ENCODE measurements at regions not wholly inside any gene's neighbourhood (a gene's known extent, or its start where the extent isn't known, plus 50 kb on each side); places are given as distances from the start of the nearest gene placed in this dataset.

DNA sequence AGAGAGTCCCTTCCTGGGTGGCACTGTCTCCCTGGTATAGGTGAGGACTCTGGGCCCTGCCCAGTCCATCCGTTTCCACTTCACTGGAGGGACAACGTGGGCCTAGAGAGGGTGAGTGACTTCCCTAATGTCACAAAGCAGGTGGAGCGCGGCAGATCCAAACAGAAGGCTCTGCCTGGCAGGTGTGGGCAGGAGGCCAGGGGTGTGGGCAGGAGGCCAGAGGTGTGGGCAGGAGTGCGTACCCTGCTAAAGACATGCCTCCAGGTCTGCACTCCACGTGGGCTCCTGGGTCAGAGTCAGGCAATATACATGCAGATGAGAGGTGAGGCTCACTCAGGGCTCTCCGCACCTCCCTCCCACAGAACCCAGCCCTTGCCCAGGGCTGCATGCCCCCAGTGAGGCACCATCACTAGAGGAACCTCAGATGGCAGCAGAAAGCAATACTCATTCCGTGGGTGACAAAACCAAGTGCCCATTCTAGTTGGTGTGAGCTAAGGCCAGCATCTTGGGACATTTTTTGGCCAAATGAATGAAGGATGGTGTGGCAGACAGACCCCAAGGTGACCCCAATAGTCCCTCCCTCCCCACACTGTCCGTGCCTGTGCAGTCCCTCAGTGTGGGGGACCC lies 271.6 kb upstream of the RTL1 start:
- TF ChIP-seq EZH2 (IDR thresholded peaks at IDR 0.05; ENCODE audit: insufficient read depth, poor library complexity, severe bottlenecking) (no peak), EZH2phosphoT487 (IDR thresholded peaks at IDR 0.05; ENCODE audit: insufficient read depth, low read depth) (no peak)
